Activated naive CD8-positive, alpha-beta T cell treated with anti-CD3 and anti-CD28 coated beads, Interleukin-2, amount 10 ng/mL, durations not matched to agents 7 days and 5 days (primary cell): ENCODE measurements at regions not wholly inside any gene's neighbourhood (a gene's known extent, or its start where the extent isn't known, plus 50 kb on each side); places are given as distances from the start of the nearest gene placed in this dataset.

Experiments
- ATAC-seq: fragments of 150-1000 bp; cut with Tn5 transposase; one replicate; pipeline ENCODE4 v1.10.0; 2021; ENCODE audit warnings: low read depth, moderate library complexity
- POLR2A ChIA-PET: fragments of 350-600 bp; sonication (Branson Sonifier 250); formaldehyde crosslinking; loops from one replicate; lab custom pipeline; 2021; ENCODE audit warnings: antibody characterized with exemption; lab: Charles Lee
- DNase-seq: peaks from one replicate; pipeline ENCODE4 v3.0.0; 2021
- H3K27ac Mint-ChIP-seq: one replicate; pipeline ENCODE4 v1.8.0; 2022; ENCODE audit warnings: mild to moderate bottlenecking, mixed read lengths
- H3K27me3 Mint-ChIP-seq: one replicate; pipeline ENCODE4 v1.8.0; 2022; ENCODE audit warnings: mild to moderate bottlenecking, moderate library complexity, mixed read lengths
- H3K36me3 Mint-ChIP-seq: one replicate; pipeline ENCODE4 v1.8.0; 2021; ENCODE audit warnings: mild to moderate bottlenecking, mixed read lengths
- H3K4me1 Mint-ChIP-seq: one replicate; pipeline ENCODE4 v1.8.0; 2021; ENCODE audit warnings: mixed read lengths
- H3K4me3 Mint-ChIP-seq: one replicate; pipeline ENCODE4 v1.8.0; 2022; ENCODE audit warnings: mild to moderate bottlenecking, moderate library complexity, mixed read lengths
- H3K9me3 Mint-ChIP-seq: one replicate; pipeline ENCODE4 v1.8.0; 2021; ENCODE audit warnings: mixed read lengths

- Mint-ChIP-seq H3K4me3 (no peak overlapping the region), H3K36me3 (no peaks in the 10 kb centered on the region), H3K9me3 (no peaks in the 10 kb centered on the region), H3K4me1 (no peaks in the 10 kb centered on the region), H3K27ac (no peak overlapping the region), H3K27me3 (no peaks in the 10 kb centered on the region)
- DNase-seq: no peak
- ATAC-seq: no peak
- POLR2A ChIA-PET: no interaction called here
Measured at GRCh38 chr6:164135511-164136132, 721.1 kb downstream of the QKI start.

- POLR2A ChIA-PET: no interaction called here
Measured at GRCh38 chr6:164133095-164133494, 718.6 kb downstream of the QKI start.

GRCh38 chr6:164130585-164130984 lies 716.1 kb downstream of the QKI start:
- Mint-ChIP-seq H3K4me1 (no peaks in the 10 kb centered on the region), H3K27me3 (no peaks in the 10 kb centered on the region)

More at GRCh38 chr6:164133095-164133494, 718.6 kb downstream of the QKI start:
- Mint-ChIP-seq H3K27me3 (no peaks in the 10 kb centered on the region), H3K4me3 (no peak overlapping the region), H3K27ac (no peak overlapping the region), H3K36me3 (no peaks in the 10 kb centered on the region), H3K4me1 (no peaks in the 10 kb centered on the region), H3K9me3 (no peaks in the 10 kb centered on the region)
- no peak for DNase-seq
- ATAC-seq: no peak

GRCh38 chr6:164130151-164130550 lies 715.6 kb downstream of the QKI start:
- POLR2A ChIA-PET: no interaction called here
- ATAC-seq (no peak), DNase-seq (no peak)
- no peaks in the 10 kb centered on the region for H3K9me3 Mint-ChIP-seq
- H3K27me3 Mint-ChIP-seq: no peaks in the 10 kb centered on the region
- no peak overlapping the region for H3K27ac Mint-ChIP-seq
- H3K4me3 Mint-ChIP-seq: no peak overlapping the region
- no peaks in the 10 kb centered on the region for H3K36me3 Mint-ChIP-seq
- H3K4me1 Mint-ChIP-seq: no peaks in the 10 kb centered on the region

More at GRCh38 chr6:164130585-164130984, 716.1 kb downstream of the QKI start:
- H3K27ac Mint-ChIP-seq: no peak overlapping the region
- H3K4me3 Mint-ChIP-seq: no peak overlapping the region
- H3K9me3 Mint-ChIP-seq: no peaks in the 10 kb centered on the region
- ATAC-seq (no peak), DNase-seq (no peak)
- POLR2A ChIA-PET: no interaction called here
- no peaks in the 10 kb centered on the region for H3K36me3 Mint-ChIP-seq

GRCh38 chr6:164129218-164129617 lies 714.7 kb downstream of the QKI start:
- Mint-ChIP-seq H3K9me3 (no peaks in the 10 kb centered on the region), H3K27ac (no peak overlapping the region)

GRCh38 chr6:164128101-164128500 lies 713.6 kb downstream of the QKI start:
- no peak overlapping the region for H3K4me3 Mint-ChIP-seq
- no peak for ATAC-seq
- DNase-seq: no peak
- no peaks in the 10 kb centered on the region for H3K9me3 Mint-ChIP-seq
- H3K4me1 Mint-ChIP-seq: no peaks in the 10 kb centered on the region
- POLR2A ChIA-PET: no interaction called here
- no peaks in the 10 kb centered on the region for H3K36me3 Mint-ChIP-seq
- no peaks in the 10 kb centered on the region for H3K27me3 Mint-ChIP-seq
- H3K27ac Mint-ChIP-seq: no peak overlapping the region

More at GRCh38 chr6:164129218-164129617, 714.7 kb downstream of the QKI start:
- no peak overlapping the region for H3K4me3 Mint-ChIP-seq
- DNase-seq (no peak), ATAC-seq (no peak)
- H3K36me3 Mint-ChIP-seq: no peaks in the 10 kb centered on the region
- H3K4me1 Mint-ChIP-seq: no peaks in the 10 kb centered on the region
- POLR2A ChIA-PET: no interaction called here
- H3K27me3 Mint-ChIP-seq: no peaks in the 10 kb centered on the region

- no peak for ATAC-seq
- H3K36me3 Mint-ChIP-seq: no peaks in the 10 kb centered on the region
- no peak overlapping the region for H3K27ac Mint-ChIP-seq
- H3K4me3 Mint-ChIP-seq: no peak overlapping the region
- H3K27me3 Mint-ChIP-seq: no peaks in the 10 kb centered on the region
- no peaks in the 10 kb centered on the region for H3K4me1 Mint-ChIP-seq
- POLR2A ChIA-PET: no interaction called here
- no peak for DNase-seq
- H3K9me3 Mint-ChIP-seq: no peaks in the 10 kb centered on the region
Measured at GRCh38 chr6:164124986-164125385, 710.5 kb downstream of the QKI start.

GRCh38 chr6:164124473-164124872 lies 710.0 kb downstream of the QKI start:
- no peak for DNase-seq
- Mint-ChIP-seq H3K36me3 (no peaks in the 10 kb centered on the region), H3K27ac (no peak overlapping the region), H3K27me3 (no peaks in the 10 kb centered on the region), H3K4me1 (no peaks in the 10 kb centered on the region), H3K9me3 (no peaks in the 10 kb centered on the region), H3K4me3 (no peak overlapping the region)
- POLR2A ChIA-PET: no interaction called here
- ATAC-seq: no peak

- Mint-ChIP-seq H3K4me1 (no peaks in the 10 kb centered on the region), H3K27me3 (no peaks in the 10 kb centered on the region), H3K9me3 (no peaks in the 10 kb centered on the region), H3K36me3 (no peaks in the 10 kb centered on the region), H3K27ac (no peak overlapping the region), H3K4me3 (no peak overlapping the region)
- DNase-seq (no peak), ATAC-seq (no peak)
- POLR2A ChIA-PET: no interaction called here
Measured at GRCh38 chr6:164122109-164122508, 707.6 kb downstream of the QKI start.

GRCh38 chr6:164121527-164121926 lies 707.0 kb downstream of the QKI start:
- H3K4me3 Mint-ChIP-seq: no peak overlapping the region
- H3K27ac Mint-ChIP-seq: no peak overlapping the region
- POLR2A ChIA-PET: no interaction called here
- no peaks in the 10 kb centered on the region for H3K36me3 Mint-ChIP-seq
- no peak for DNase-seq
- ATAC-seq: no peak
- no peaks in the 10 kb centered on the region for H3K9me3 Mint-ChIP-seq
- no peaks in the 10 kb centered on the region for H3K4me1 Mint-ChIP-seq
- H3K27me3 Mint-ChIP-seq: no peaks in the 10 kb centered on the region

- no peaks in the 10 kb centered on the region for H3K27me3 Mint-ChIP-seq
- no peak overlapping the region for H3K4me3 Mint-ChIP-seq
- H3K27ac Mint-ChIP-seq: no peak overlapping the region
- DNase-seq (no peak), ATAC-seq (no peak)
- no peaks in the 10 kb centered on the region for H3K36me3 Mint-ChIP-seq
- H3K4me1 Mint-ChIP-seq: no peaks in the 10 kb centered on the region
- POLR2A ChIA-PET: no interaction called here
- H3K9me3 Mint-ChIP-seq: no peaks in the 10 kb centered on the region
Measured at GRCh38 chr6:164114651-164115050, 700.1 kb downstream of the QKI start.

- Mint-ChIP-seq H3K27me3 (peaks cover 2% of the 10 kb centered on the region), H3K4me3 (no peak overlapping the region), H3K27ac (no peak overlapping the region), H3K4me1 (no peaks in the 10 kb centered on the region), H3K9me3 (no peaks in the 10 kb centered on the region), H3K36me3 (no peaks in the 10 kb centered on the region)
- no peak for ATAC-seq
- POLR2A ChIA-PET: no interaction called here
- DNase-seq: no peak
Measured at GRCh38 chr6:164114051-164114450, 699.5 kb downstream of the QKI start.

- H3K4me3 Mint-ChIP-seq: no peak overlapping the region
- H3K9me3 Mint-ChIP-seq: no peaks in the 10 kb centered on the region
- DNase-seq: no peak
- H3K27me3 Mint-ChIP-seq: peaks cover 4% of the 10 kb centered on the region
- no peak overlapping the region for H3K27ac Mint-ChIP-seq
- POLR2A ChIA-PET: no interaction called here
- H3K4me1 Mint-ChIP-seq: no peaks in the 10 kb centered on the region
- ATAC-seq: no peak
- H3K36me3 Mint-ChIP-seq: no peaks in the 10 kb centered on the region
Measured at GRCh38 chr6:164113637-164114036, 699.1 kb downstream of the QKI start.

- peaks cover 4% of the 10 kb centered on the region for H3K27me3 Mint-ChIP-seq
Measured at GRCh38 chr6:164109770-164110140, 695.2 kb downstream of the QKI start.

More at GRCh38 chr6:164109770-164110140, 695.2 kb downstream of the QKI start:
- DNase-seq (no peak), ATAC-seq (no peak)
- Mint-ChIP-seq H3K9me3 (no peaks in the 10 kb centered on the region), H3K27ac (no peak overlapping the region), H3K4me3 (no peak overlapping the region), H3K36me3 (no peaks in the 10 kb centered on the region), H3K4me1 (no peaks in the 10 kb centered on the region)
- POLR2A ChIA-PET: no interaction called here
